ENCODE measurements at regions not wholly inside any gene's neighbourhood (a gene's known extent, or its start where the extent isn't known, plus 50 kb on each side); places are given as distances from the start of the nearest gene placed in this dataset.
A peak's percentile ranks its signal among the peaks of the same experiment; 100 is the strongest.

- no peak for DNase-seq
These were observed 66.7 kb upstream of the PNMA1 start for GRCh38 chr14:73780896-73781295.

- no peak for DNase-seq
These were observed 66.2 kb upstream of the PNMA1 start for GRCh38 chr14:73780391-73780790.

GRCh38 chr14:73778736-73779135 lies 64.6 kb upstream of the PNMA1 start:
- DNase-seq, result no peak

GRCh38 chr14:73777420-73777819 lies 63.2 kb upstream of the PNMA1 start:
- peak in 1 of 5 experiments; percentile 43 for DNase-seq

GRCh38 chr14:73776194-73776537 lies 62.0 kb upstream of the PNMA1 start:
- DNase-seq, result no peak

- no peak for DNase-seq
These were observed 61.4 kb upstream of the PNMA1 start for GRCh38 chr14:73775339-73776193.

- DNase-seq, result no peak
These were observed 60.5 kb upstream of the PNMA1 start for GRCh38 chr14:73774671-73775070.

- DNase-seq, result no peak
These were observed 60.0 kb upstream of the PNMA1 start for GRCh38 chr14:73774241-73774570.

- no peak for DNase-seq
These were observed 59.5 kb upstream of the PNMA1 start for GRCh38 chr14:73773441-73774240.

GRCh38 chr14:73771848-73772638 lies 57.9 kb upstream of the PNMA1 start:
- peak in 4 of 5 experiments; percentile 44 to 74 (median 61) for DNase-seq

- no peak for DNase-seq
These were observed 57.0 kb upstream of the PNMA1 start for GRCh38 chr14:73770977-73771847.

- DNase-seq, result no peak
These were observed 53.9 kb upstream of the PNMA1 start for GRCh38 chr14:73768107-73768506.

GRCh38 chr14:73764406-73765280 lies 50.5 kb upstream of the PNMA1 start:
- DNase-seq, result no peak

All from T-helper 2 cell (primary cell).